ENCODE measurements at regions not wholly inside any gene's neighbourhood (a gene's known extent, or its start where the extent isn't known, plus 50 kb on each side); places are given as distances from the start of the nearest gene placed in this dataset.
"Not testable (repeated sequence)": the region's sequence is repeated elsewhere in the genome, so short reads cannot be mapped to it uniquely, and the experiment has no call there.

DNA sequence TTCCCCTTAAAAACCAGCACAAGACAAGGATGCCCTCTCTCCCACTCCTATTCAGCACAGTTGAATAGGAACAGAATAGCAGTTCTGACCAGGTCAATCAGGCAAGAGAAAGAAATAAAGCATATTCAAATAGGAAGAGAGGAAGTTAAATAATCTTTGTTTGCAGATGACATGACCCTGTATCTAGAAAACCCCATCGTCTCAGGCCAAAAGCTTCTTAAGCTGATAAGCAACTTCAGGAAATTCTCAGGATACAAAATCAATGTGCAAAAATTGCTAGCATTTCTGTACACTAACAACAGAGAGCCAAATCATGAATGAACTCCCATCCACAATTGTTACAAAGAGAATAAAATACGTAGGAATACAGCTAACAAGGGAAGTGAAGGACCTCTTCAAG lies 394.1 kb upstream of the NFIA start:
- TF ChIP-seq, protein P1, sequence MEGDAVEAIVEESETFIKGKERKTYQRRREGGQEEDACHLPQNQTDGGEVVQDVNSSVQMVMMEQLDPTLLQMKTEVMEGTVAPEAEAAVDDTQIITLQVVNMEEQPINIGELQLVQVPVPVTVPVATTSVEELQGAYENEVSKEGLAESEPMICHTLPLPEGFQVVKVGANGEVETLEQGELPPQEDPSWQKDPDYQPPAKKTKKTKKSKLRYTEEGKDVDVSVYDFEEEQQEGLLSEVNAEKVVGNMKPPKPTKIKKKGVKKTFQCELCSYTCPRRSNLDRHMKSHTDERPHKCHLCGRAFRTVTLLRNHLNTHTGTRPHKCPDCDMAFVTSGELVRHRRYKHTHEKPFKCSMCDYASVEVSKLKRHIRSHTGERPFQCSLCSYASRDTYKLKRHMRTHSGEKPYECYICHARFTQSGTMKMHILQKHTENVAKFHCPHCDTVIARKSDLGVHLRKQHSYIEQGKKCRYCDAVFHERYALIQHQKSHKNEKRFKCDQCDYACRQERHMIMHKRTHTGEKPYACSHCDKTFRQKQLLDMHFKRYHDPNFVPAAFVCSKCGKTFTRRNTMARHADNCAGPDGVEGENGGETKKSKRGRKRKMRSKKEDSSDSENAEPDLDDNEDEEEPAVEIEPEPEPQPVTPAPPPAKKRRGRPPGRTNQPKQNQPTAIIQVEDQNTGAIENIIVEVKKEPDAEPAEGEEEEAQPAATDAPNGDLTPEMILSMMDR (conservative IDR thresholded peaks at IDR 0.05 in 1 of 2, IDR thresholded peaks at IDR 0.05 in 1 of 2; ENCODE audit: low read depth in 1 of 2, low read length in 2 of 2): not testable (repeated sequence)
- TF ChIP-seq EZH2 (IDR thresholded peaks at IDR 0.05; ENCODE audit: low read length, missing control alignments): not testable (repeated sequence)

All from fibroblast of lung (primary cell).